Stomach (tissue), 8 donors: ENCODE measurements at regions not wholly inside any gene's neighbourhood (a gene's known extent, or its start where the extent isn't known, plus 50 kb on each side); places are given as distances from the start of the nearest gene placed in this dataset.

Experiments
- DNase-seq, 2 donors: peaks; one replicate each; pipeline versions ENCODE4 v3.0.0 to v3.0.0-alpha.2; 2013 to 2019
- H3K27ac ChIP-seq, 5 donors: fragments of 200-600 bp in 4 of 5; sonication (generic) in 4 of 5; one replicate each; pipeline ENCODE4 v1.5.1; 2013 to 2019; ENCODE audit warnings: mild to moderate bottlenecking in 1 of 5, moderate library complexity in 1 of 5
- H3K27me3 ChIP-seq, 3 donors: fragments of 200-600 bp; sonication (generic); one replicate each; pipeline ENCODE4 v1.5.1; 2017 to 2019; ENCODE audit warnings: mixed run types in 1 of 3
- H3K36me3 ChIP-seq, 4 donors: fragments of 200-600 bp; sonication (generic); 1 replicate in 3 of 4; 2 replicates in 1 of 4; pipeline ENCODE4 v1.5.1; 2016 to 2019
- H3K4me1 ChIP-seq, 4 donors: fragments of 200-600 bp; sonication (generic); one replicate each; pipeline ENCODE4 v1.5.1; 2016 to 2019
- H3K4me3 ChIP-seq, 4 donors: fragments of 200-600 bp; sonication (generic) in 3 of 4; one replicate each; pipeline ENCODE4 v1.5.1; 2016 to 2019; ENCODE audit warnings: mild to moderate bottlenecking in 1 of 4
- H3K9me3 ChIP-seq, 4 donors: fragments of 200-600 bp; sonication (generic); one replicate each; pipeline ENCODE4 v1.5.1; 2016 to 2019
- CTCF ChIP-seq, 7 experiments: fragments of 450-650 bp in 4 of 7; fragments of 200-600 bp in 3 of 7; sonication (generic) in 3 of 7; IDR thresholded peaks; one replicate each; pipeline ENCODE4 v1.5.1; 2016 to 2019; ENCODE audit warnings: antibody characterized with exemption in 7 of 7, control low read depth in 2 of 7, mild to moderate bottlenecking in 1 of 7
- EP300 ChIP-seq: sonication (generic); formaldehyde crosslinking; IDR thresholded peaks from one replicate; pipeline ENCODE4 v1.6.1; 2017; ENCODE audit warnings: antibody characterized with exemption
- POLR2A ChIP-seq, 4 donors: fragments of 450-650 bp; IDR thresholded peaks; one replicate each; pipeline ENCODE4 v1.6.1; 2016; ENCODE audit warnings: antibody characterized with exemption in 4 of 4, control low read depth in 2 of 4, mild to moderate bottlenecking in 1 of 4, moderate library complexity in 1 of 4
- POLR2AphosphoS5 ChIP-seq, 3 donors: sonication (generic); formaldehyde crosslinking; IDR thresholded peaks; one replicate each; pipeline ENCODE4 v1.6.1; 2016; ENCODE audit warnings: antibody characterized with exemption in 3 of 3
- WGBS, 5 donors: extraction: QIAGEN DNeasy Blood & Tissue Kit in 3 of 5; methylation state at CpG; one replicate each; pipeline versions ENCODE4 v1.1.5 to v1.1.7; 2013 to 2018; 5-methylcytosine and 5-hydroxymethylcytosine counted together
- intact Hi-C: fragments of 100-400 bp; cut with DNase I; formaldehyde crosslinking; loops from one replicate; pipeline ENCODE4 v1.15.1; 2023; ENCODE audit warnings: low total_unique reads
- donor health status: healthy with polysubstance abuse.
- donor health status: Bipolar disorder and iron deficiency.
- donor health status: healthy.

DNA sequence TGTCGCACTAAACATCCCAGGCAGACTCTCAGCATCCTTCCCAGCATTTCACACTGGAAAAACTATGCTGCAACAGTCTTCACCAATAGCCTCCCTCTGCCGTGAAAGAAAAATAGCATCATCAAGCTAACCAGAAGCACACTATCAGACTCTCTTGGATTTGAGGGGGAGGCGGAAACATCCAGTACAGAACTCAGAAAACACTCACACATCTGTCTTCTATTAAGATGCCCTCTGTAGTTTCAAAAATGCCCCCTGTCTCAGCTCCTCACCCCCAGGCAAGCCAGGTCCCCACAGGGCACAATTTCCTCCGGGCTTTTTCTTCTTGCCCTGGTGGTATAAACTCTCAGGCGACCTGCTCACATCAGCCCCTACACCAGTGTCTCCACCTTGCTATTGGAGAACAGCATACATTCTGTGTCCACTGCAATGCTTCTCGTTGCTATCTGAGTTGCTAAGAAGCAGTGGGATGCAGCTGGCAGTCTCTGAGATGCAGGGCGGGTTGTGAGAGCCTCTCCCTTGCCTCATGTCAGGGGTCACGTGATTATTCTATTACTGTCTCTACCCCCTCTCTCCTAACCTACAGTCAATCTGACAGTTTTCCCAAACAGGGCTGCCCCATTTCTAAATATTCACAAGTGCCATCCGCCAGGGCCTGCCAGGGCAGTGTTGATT lies 189.9 kb downstream of the INO80D start:
- no peak for TF ChIP-seq CTCF (IDR thresholded peaks at IDR 0.05)
- TF ChIP-seq POLR2AphosphoS5 (IDR thresholded peaks at IDR 0.05): no peak
- TF ChIP-seq EP300: no peak
- no peak for TF ChIP-seq POLR2A (IDR thresholded peaks at IDR 0.05)
- no peaks in the 10 kb centered on the region for H3K9me3 ChIP-seq
- no peaks in the 10 kb centered on the region for H3K36me3 ChIP-seq
- 56 to 67% (median 62%) methylated on average over 9 of the region's 9 CpGs for WGBS, 5 donors
- intact Hi-C loops: no loop called here
- peak in 1 of 2 donors; percentile 70 for DNase-seq
- no peak overlapping the region for H3K27ac ChIP-seq
- no peaks in the 10 kb centered on the region for H3K27me3 ChIP-seq
- no peak overlapping the region for H3K4me3 ChIP-seq
- H3K4me1 ChIP-seq: peaks cover 0 to 8% (median 0%) of the 10 kb centered on the region in 4 donors

DNA sequence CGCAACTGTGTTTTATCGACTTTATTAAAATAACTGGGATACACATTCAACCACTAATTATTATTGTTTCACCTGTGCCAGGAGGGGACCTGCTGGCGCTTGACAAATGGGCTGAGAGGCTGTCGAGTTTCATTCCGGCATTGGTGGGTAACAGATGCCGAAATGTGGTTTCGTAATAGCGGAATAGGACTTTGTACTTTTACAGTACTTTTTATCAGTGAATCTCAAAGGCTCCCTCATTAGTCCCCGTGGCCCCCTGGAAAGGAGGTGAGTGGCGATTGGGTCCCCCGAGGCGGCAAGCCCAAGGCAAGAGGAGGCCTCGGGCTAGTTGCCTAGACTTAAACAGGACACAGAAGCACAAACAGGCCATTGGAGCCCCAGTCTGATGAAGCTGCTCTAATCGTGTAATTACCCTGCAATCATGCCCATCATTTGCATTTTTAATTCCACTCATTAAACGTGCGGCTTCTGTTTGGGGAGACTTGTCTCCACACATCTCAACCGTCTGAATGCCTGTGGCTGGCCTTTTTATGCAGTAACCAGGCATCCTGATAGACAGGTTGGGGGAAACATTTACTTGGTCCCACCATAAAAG lies 193.2 kb downstream of the INO80D start:
- H3K36me3 ChIP-seq: no peaks in the 10 kb centered on the region
- H3K4me3 ChIP-seq: no peak overlapping the region
- peak in 1 of 2 donors; percentile 46 for DNase-seq
- TF ChIP-seq CTCF (IDR thresholded peaks at IDR 0.05) (no peak), EP300 (no peak), POLR2AphosphoS5 (IDR thresholded peaks at IDR 0.05) (no peak), POLR2A (IDR thresholded peaks at IDR 0.05) (no peak)
- WGBS, 5 donors: 70 to 80% (median 76%) methylated on average over 17 of the region's 17 CpGs
- intact Hi-C loops: no loop called here
- H3K27me3 ChIP-seq: no peaks in the 10 kb centered on the region
- H3K27ac ChIP-seq: no peak overlapping the region
- H3K9me3 ChIP-seq: no peaks in the 10 kb centered on the region
- peaks cover 0 to 8% (median 0%) of the 10 kb centered on the region in 4 donors for H3K4me1 ChIP-seq

GRCh38 chr2:205892251-205892655 lies 193.7 kb downstream of the INO80D start:
- Histone ChIP-seq H3K4me1 (peaks cover 0 to 8% (median 0%) of the 10 kb centered on the region in 4 donors), H3K36me3 (no peaks in the 10 kb centered on the region), H3K27me3 (no peaks in the 10 kb centered on the region), H3K27ac (no peak overlapping the region), H3K4me3 (no peak overlapping the region), H3K9me3 (no peaks in the 10 kb centered on the region)
- TF ChIP-seq EP300 (no peak), CTCF (IDR thresholded peaks at IDR 0.05) (no peak), POLR2A (IDR thresholded peaks at IDR 0.05) (no peak), POLR2AphosphoS5 (IDR thresholded peaks at IDR 0.05) (no peak)
- DNase-seq: peak; percentile 41 to 78
- intact Hi-C loops: no loop called here
- 39 to 45% (median 41%) methylated on average over 10 of the region's 10 CpGs for WGBS, 5 donors

GRCh38 chr2:205889114-205889513 lies 196.9 kb downstream of the INO80D start:
- no peaks in the 10 kb centered on the region for H3K36me3 ChIP-seq
- intact Hi-C loops: loop anchor here (10.0 kb wide), 1 partner anchor 124 kb away; no protein-coding TSS in a partner anchor
- H3K4me3 ChIP-seq: no peak overlapping the region
- peaks cover 0 to 15% (median 5%) of the 10 kb centered on the region in 4 donors for H3K4me1 ChIP-seq
- 63 to 70% (median 64%) methylated on average over 3 of the region's 3 CpGs for WGBS, 5 donors
- H3K9me3 ChIP-seq: no peaks in the 10 kb centered on the region
- H3K27ac ChIP-seq: no peak overlapping the region
- H3K27me3 ChIP-seq: no peaks in the 10 kb centered on the region
- TF ChIP-seq POLR2A (IDR thresholded peaks at IDR 0.05) (no peak), POLR2AphosphoS5 (IDR thresholded peaks at IDR 0.05) (no peak), EP300 (no peak), CTCF (IDR thresholded peaks at IDR 0.05) (no peak)
- DNase-seq: peak in 1 of 2 donors; percentile 51
